DOHH2 (cell line): ENCODE measurements at regions not wholly inside any gene's neighbourhood (a gene's known extent, or its start where the extent isn't known, plus 50 kb on each side); places are given as distances from the start of the nearest gene placed in this dataset.

ENCODE experiments used
- H3F3A ChIP-seq: fragments of 200-600 bp; sonication (generic), shearing (Covaris generic); 2 replicates; pipeline ENCODE4 v1.6.0; 2016; ENCODE audit warnings: antibody characterized with exemption, mild to moderate bottlenecking; ENCODE audit not compliant: control insufficient read depth, insufficient read depth
- H3K27ac ChIP-seq: fragments of 200-600 bp; sonication (generic); 2 replicates; pipeline ENCODE4 v1.5.1; 2014; ENCODE audit warnings: low read depth, mild to moderate bottlenecking, low read length, moderate library complexity
- H3K27me3 ChIP-seq: fragments of 200-600 bp; sonication (generic); 2 replicates; pipeline ENCODE4 v1.6.1; 2014; ENCODE audit warnings: mild to moderate bottlenecking, low read length, mixed read lengths; ENCODE audit not compliant: control insufficient read depth
- H3K36me3 ChIP-seq: fragments of 200-600 bp; sonication (generic); 2 replicates; pipeline ENCODE4 v1.6.1; 2014; ENCODE audit warnings: mild to moderate bottlenecking, low read length, moderate library complexity, mixed read lengths; ENCODE audit not compliant: control insufficient read depth
- H3K4me1 ChIP-seq: fragments of 200-600 bp; sonication (generic); 2 replicates; pipeline ENCODE4 v1.6.1; 2014; ENCODE audit warnings: mild to moderate bottlenecking, low read length, mixed read lengths; ENCODE audit not compliant: control insufficient read depth
- H3K4me2 ChIP-seq: fragments of 200-600 bp; sonication (generic); 2 replicates; pipeline ENCODE4 v1.6.0; 2014; ENCODE audit warnings: mild to moderate bottlenecking, low read length, moderate library complexity
- H3K4me3 ChIP-seq: fragments of 200-600 bp; sonication (generic); 2 replicates; pipeline ENCODE4 v1.5.1; 2014; ENCODE audit warnings: mild to moderate bottlenecking, low read length, mixed read lengths
- H3K79me2 ChIP-seq: fragments of 200-600 bp; sonication (generic); 2 replicates; pipeline ENCODE4 v1.6.1; 2014; ENCODE audit warnings: mild to moderate bottlenecking, low read length, mixed read lengths; ENCODE audit not compliant: control insufficient read depth
- H3K9me2 ChIP-seq: fragments of 200-600 bp; sonication (generic); replicated peaks from 2 replicates; pipeline ENCODE4 v1.6.1; 2014; ENCODE audit warnings: mild to moderate bottlenecking, low read length, mixed read lengths; ENCODE audit not compliant: control insufficient read depth
- H3K9me3 ChIP-seq: fragments of 200-600 bp; sonication (generic); 2 replicates; pipeline ENCODE4 v1.6.1; 2014; ENCODE audit warnings: antibody characterized with exemption, low read length, mixed read lengths; ENCODE audit not compliant: control insufficient read depth, insufficient read depth
- H4K20me1 ChIP-seq: fragments of 200-600 bp; sonication (generic); 2 replicates; pipeline ENCODE4 v1.6.0; 2014; ENCODE audit warnings: low read depth, mild to moderate bottlenecking, antibody characterized with exemption, low read length, moderate library complexity; ENCODE audit not compliant: control insufficient read depth, insufficient read depth
- CTCF ChIP-seq: fragments of 200-600 bp; sonication (generic); IDR thresholded peaks from one replicate; pipeline ENCODE4 v1.5.1; 2014; ENCODE audit warnings: antibody characterized with exemption, mild to moderate bottlenecking, low read depth, low read length; ENCODE audit not compliant: poor library complexity, severe bottlenecking
- EZH2phosphoT487 ChIP-seq: fragments of 200-600 bp; sonication (generic); IDR thresholded peaks from 2 replicates; pipeline ENCODE4 v1.6.1; 2017; ENCODE audit warnings: borderline replicate concordance, mild to moderate bottlenecking, antibody characterized with exemption, low read length, moderate library complexity, mixed read lengths

DNA sequence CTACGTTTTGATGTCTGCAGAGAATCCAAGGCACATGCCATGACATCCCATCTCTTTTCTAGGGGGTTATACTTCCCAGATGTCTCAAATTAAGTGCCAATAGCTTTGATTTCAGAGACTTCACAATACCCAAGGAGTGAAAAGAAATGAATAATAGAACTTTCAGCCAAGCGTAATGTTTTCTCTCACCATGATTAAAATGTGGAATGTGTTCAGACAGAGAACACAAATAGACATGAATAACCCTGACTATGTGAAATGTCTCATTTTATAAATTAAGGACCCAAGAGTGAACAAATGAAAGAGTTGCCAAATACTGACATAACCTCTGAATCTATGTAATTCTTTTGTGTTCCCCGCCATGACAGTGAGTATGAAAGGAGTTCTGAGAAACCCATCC lies 123.6 kb upstream of the GAP43 start:
- Histone ChIP-seq H3F3A (no peaks in the 10 kb centered on the region), H3K4me1 (no peaks in the 10 kb centered on the region), H3K4me2 (no peak overlapping the region), H3K27me3 (no peaks in the 10 kb centered on the region), H3K27ac (no peak overlapping the region), H3K79me2 (no peaks in the 10 kb centered on the region), H3K36me3 (no peaks in the 10 kb centered on the region), H3K9me2 (no peaks in the 10 kb centered on the region; the same call in 1 of the 2 replicates), H4K20me1 (no peaks in the 10 kb centered on the region), H3K4me3 (no peak overlapping the region), H3K9me3 (no peaks in the 10 kb centered on the region)
- TF ChIP-seq EZH2phosphoT487 (no peak), CTCF (no peak)

- no peaks in the 10 kb centered on the region for H3F3A ChIP-seq
- no peaks in the 10 kb centered on the region for H3K79me2 ChIP-seq
- no peaks in the 10 kb centered on the region; the same call in 1 of the 2 replicates for H3K9me2 ChIP-seq
- H3K9me3 ChIP-seq, result 0 out of 2 replicates have a peak, but pooled peaks cover 3% of the 10 kb centered on the region
- no peaks in the 10 kb centered on the region for H3K36me3 ChIP-seq
- H3K4me1 ChIP-seq, result no peaks in the 10 kb centered on the region
- H3K4me3 ChIP-seq, result no peak overlapping the region
- no peaks in the 10 kb centered on the region for H3K27me3 ChIP-seq
- no peaks in the 10 kb centered on the region for H4K20me1 ChIP-seq
- no peak overlapping the region for H3K27ac ChIP-seq
- no peak for TF ChIP-seq EZH2phosphoT487
- no peak for TF ChIP-seq CTCF
- H3K4me2 ChIP-seq, result no peak overlapping the region
These were observed 122.5 kb upstream of the GAP43 start for GRCh38 chr3:115500795-115501194.

GRCh38 chr3:115502128-115502527 lies 121.2 kb upstream of the GAP43 start:
- Histone ChIP-seq H3F3A (no peaks in the 10 kb centered on the region), H3K4me1 (no peaks in the 10 kb centered on the region), H4K20me1 (no peaks in the 10 kb centered on the region), H3K4me3 (no peak overlapping the region), H3K4me2 (no peak overlapping the region), H3K27ac (no peak overlapping the region), H3K9me3 (0 out of 2 replicates have a peak, but pooled peaks cover 4% of the 10 kb centered on the region), H3K79me2 (no peaks in the 10 kb centered on the region), H3K9me2 (no peaks in the 10 kb centered on the region; the same call in 1 of the 2 replicates), H3K36me3 (no peaks in the 10 kb centered on the region), H3K27me3 (no peaks in the 10 kb centered on the region)
- TF ChIP-seq EZH2phosphoT487 (no peak), CTCF (no peak)
